DOHH2 (cell line): ENCODE measurements at regions not wholly inside any gene's neighbourhood (a gene's known extent, or its start where the extent isn't known, plus 50 kb on each side); places are given as distances from the start of the nearest gene placed in this dataset.

Source experiments
- EZH2phosphoT487 ChIP-seq: fragments of 200-600 bp; sonication (generic); IDR thresholded peaks from 2 replicates; pipeline ENCODE4 v1.6.1; 2017; ENCODE audit warnings: borderline replicate concordance, mild to moderate bottlenecking, antibody characterized with exemption, low read length, moderate library complexity, mixed read lengths
- TF ChIP-seq, protein P1 (sequence below): fragments of 200-600 bp; sonication (generic); IDR thresholded peaks from one replicate; pipeline ENCODE4 v1.5.1; 2014; ENCODE audit warnings: antibody characterized with exemption, mild to moderate bottlenecking, low read depth, low read length; ENCODE audit not compliant: poor library complexity, severe bottlenecking

- TF ChIP-seq, protein P1, sequence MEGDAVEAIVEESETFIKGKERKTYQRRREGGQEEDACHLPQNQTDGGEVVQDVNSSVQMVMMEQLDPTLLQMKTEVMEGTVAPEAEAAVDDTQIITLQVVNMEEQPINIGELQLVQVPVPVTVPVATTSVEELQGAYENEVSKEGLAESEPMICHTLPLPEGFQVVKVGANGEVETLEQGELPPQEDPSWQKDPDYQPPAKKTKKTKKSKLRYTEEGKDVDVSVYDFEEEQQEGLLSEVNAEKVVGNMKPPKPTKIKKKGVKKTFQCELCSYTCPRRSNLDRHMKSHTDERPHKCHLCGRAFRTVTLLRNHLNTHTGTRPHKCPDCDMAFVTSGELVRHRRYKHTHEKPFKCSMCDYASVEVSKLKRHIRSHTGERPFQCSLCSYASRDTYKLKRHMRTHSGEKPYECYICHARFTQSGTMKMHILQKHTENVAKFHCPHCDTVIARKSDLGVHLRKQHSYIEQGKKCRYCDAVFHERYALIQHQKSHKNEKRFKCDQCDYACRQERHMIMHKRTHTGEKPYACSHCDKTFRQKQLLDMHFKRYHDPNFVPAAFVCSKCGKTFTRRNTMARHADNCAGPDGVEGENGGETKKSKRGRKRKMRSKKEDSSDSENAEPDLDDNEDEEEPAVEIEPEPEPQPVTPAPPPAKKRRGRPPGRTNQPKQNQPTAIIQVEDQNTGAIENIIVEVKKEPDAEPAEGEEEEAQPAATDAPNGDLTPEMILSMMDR: no peak
- no peak for TF ChIP-seq EZH2phosphoT487
Observed at GRCh38 chr18:60962625-60963024, 370.6 kb upstream of the CDH20 start.
